GM21619 (cell line): ENCODE measurements at regions not wholly inside any gene's neighbourhood (a gene's known extent, or its start where the extent isn't known, plus 50 kb on each side); places are given as distances from the start of the nearest gene placed in this dataset.

Source experiments
- ATAC-seq: cut with Tn5 transposase; IDR thresholded peaks from one replicate; pipeline ENCODE4 v1.9.1; 2021; ENCODE audit not compliant: unreplicated experiment

- ATAC-seq = no peak
Measured at GRCh38 chr3:18051306-18051705, 308.9 kb upstream of the TBC1D5 start.

GRCh38 chr3:18049096-18049495, 306.7 kb upstream of the TBC1D5 start:
- no peak for ATAC-seq

DNA sequence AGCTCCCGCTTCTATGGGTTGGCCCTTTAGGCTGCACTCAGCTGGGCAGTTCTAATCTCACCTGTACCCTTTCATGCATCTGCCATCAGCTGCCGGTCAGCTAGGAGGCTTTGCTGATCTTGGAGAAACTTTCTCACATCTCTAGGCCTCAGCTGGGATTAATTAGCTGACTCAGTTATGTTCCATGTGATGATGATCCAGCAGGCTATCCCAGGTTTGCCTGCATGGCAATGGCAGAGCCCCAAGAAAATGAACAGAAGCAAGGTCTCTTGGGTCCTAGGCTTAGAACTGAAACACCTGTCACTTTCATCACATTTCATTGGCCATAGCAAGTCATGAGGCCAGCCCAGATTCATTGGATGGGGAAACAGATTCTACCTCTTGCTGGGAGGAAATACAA, 304.6 kb upstream of the TBC1D5 start:
- ATAC-seq = no peak

DNA sequence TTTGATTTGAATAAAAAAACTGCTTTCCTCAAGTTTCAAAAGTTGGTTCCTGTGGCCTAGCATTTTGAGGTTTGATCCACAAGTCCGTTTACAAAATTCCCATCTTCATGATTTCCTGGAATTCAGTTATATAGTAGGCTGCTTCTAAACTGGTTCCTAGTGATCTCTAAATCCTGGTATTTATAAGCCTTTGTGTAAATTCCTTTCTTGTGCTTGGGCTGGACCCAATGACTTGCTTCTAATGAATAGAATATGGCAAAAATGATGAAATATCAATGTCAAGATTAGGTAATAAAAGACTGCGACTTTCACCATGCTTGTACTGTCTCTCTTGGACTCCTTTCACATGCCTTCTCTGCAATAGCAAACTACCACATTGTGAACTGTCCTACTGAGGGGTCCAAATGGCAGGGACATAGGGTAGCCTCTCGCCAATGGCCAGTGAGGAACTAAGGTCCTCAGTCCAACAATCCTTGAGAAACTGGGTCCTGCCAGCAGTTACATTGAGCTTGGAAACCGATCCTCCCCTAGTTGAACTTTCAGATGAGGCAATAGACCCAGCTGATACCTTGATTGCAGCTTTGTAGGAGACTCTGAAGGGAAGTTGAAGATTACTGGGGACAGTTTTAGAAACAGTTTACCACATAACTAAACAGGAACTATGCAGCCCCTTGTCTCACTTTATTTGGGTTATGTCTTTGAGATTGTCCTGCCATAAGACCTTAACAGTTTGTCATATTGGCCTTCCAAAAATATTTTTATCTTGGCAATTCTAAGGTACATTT, 303.9 kb upstream of the TBC1D5 start:
- no peak for ATAC-seq

DNA sequence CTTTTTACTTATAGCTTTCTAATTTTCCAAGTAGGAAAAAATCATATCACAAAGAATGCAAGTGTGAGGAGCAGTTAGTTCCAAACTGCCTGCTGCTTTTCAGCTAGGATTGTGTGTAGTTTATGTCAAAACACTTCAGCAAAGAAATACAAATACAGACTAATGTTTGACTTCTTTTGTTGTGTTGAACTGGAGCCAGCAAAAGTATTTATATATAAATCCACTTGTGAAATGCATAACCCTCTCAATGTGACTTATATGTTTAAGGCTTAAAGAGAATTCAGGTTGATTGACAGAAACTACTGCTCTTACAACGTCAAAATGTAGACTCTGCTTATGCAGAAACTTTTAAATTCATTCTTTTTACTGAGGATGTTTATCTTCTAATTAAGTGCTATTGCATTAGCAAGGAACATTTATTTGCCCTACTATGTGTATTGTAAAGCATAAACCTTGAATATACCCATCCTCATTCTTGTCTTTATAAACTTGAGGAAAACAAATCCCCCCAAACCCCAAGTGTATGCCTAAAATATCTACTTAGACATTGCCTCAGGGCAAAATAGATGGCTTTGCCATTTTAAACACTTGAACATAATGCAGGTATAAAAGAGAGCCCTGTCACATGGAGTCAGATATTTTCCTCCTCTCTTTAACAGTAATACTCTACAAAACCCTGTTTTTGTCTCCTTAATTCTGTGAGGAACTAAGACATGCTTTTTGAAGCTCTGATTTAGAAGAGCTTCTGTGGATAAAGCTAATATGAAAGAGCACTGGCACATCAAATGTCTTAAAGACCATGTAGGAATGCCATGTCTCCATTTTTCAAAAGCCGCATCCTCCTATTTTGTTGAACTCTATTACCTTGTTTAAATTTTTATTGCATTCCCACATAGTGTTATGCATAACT, 302.8 kb upstream of the TBC1D5 start:
- no peak for ATAC-seq

DNA sequence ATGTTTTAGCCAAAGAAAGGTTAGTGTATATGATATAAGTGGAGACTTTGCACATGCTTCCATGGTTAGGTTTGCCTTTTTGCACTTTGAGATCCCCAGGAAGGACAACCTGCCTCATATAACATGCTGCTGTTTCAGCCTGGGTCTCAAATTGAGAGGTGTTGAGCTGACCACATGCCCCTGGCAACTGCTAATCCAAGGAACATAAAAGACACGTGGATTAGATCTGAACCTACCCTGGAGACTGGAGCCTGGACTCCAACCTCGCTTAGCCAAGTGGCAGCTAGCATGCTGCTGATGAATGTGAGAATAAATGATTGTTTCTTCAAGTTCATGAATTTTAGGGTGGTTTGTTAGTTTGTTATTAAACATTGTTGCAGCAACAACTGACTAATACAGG, 301.8 kb upstream of the TBC1D5 start:
- ATAC-seq = no peak

- no peak for ATAC-seq
Measured at GRCh38 chr3:18036450-18036815, 294.0 kb upstream of the TBC1D5 start.

- ATAC-seq = no peak
Measured at GRCh38 chr3:18035641-18036449, 293.4 kb upstream of the TBC1D5 start.

DNA sequence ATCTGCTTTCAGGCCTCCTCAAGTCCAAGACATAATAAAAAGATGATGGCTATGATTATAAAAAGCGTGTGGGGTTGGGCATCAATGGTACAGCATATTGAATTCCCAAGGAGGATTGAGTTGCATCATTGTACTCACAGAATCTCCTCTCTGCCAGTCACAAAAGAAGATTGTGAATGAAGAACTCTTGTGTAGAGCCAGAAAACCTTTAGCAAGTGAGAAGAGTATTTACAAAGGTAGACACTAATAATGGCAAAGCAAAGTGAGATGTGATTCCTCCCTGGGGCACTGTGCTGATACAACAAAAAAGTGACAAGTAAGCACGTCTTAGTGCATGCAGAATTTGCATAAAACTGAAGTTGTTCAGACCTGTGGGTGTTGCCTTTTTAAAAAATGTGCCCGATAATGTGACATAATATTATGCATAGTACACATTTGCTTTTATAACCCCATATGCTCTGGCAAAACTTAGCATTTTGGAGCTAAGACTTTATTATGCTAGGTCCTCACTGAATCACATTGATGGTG, 291.2 kb upstream of the TBC1D5 start:
- no peak for ATAC-seq

- ATAC-seq = no peak
Measured at GRCh38 chr3:18030371-18030870, 288.0 kb upstream of the TBC1D5 start.

- ATAC-seq = no peak
Measured at GRCh38 chr3:18027161-18027939, 284.9 kb upstream of the TBC1D5 start.

GRCh38 chr3:18024715-18025114, 282.3 kb upstream of the TBC1D5 start:
- ATAC-seq = no peak

GRCh38 chr3:18019161-18019495, 276.7 kb upstream of the TBC1D5 start:
- ATAC-seq = no peak

GRCh38 chr3:18018491-18019160, 276.2 kb upstream of the TBC1D5 start:
- ATAC-seq = no peak

DNA sequence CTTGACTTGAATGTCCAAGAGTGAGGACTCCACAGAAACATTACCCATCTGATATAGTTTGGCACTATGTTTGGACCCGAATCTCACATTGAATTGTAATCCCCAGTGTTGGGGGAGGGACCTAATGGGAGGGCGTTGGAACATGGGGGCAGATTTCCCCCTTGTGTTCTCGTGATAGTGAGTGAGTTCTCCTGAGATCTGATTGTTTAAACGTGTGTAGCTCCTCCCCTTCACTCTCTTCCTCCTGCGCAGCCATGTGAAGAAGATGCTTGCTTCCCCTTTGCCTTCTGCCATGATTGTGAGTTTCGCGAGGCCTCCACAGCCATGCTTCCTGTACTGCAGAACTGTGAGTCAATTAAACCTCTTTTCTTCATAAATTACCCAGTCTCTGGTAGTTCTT, 273.9 kb upstream of the TBC1D5 start:
- no peak for ATAC-seq

DNA sequence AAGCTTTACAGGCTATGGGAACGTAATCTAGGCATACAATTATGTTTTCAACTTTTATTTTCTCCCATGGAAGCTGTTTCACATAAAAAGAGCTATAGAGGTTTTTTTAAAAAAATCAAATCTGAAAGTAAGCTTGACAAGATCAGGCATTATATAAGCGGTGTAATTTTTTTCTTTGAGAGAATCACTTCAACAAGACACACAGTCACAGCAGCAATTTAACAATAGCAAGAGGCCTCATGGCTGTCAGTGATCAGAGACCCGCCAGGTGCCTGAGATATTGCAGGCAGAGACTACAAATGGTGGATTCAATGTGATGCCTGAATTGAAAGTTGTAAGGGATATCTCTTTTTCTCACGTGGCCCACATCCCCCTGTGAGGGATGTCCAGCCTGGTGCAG, 270.5 kb upstream of the TBC1D5 start:
- ATAC-seq = no peak

DNA sequence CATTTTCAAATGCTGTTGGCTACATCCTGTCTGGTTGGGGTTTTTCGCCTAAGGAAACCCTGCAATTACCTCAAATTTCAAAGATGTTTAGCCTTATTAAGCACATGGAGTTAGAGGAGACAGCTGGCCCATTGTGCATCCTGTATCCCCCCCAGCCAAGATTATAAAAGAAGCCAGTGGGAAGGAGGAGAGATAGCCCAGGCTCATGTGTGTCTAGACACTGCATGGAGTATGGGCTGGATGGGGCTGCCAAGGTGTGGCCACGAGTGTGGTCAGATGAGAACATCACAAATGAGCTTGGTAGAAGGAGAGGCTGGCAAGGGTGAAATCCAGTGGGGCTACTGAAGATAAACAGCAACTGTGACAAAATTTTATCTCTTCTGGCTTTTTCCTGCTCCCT, 270.0 kb upstream of the TBC1D5 start:
- ATAC-seq = no peak

- ATAC-seq = no peak
Measured at GRCh38 chr3:18011387-18011786, 269.0 kb upstream of the TBC1D5 start.

GRCh38 chr3:18010001-18010400, 267.6 kb upstream of the TBC1D5 start:
- no peak for ATAC-seq
